Keratinocyte (primary cell): ENCODE measurements at regions not wholly inside any gene's neighbourhood (a gene's known extent, or its start where the extent isn't known, plus 50 kb on each side); places are given as distances from the start of the nearest gene placed in this dataset.

Source experiments
- CTCF ChIP-seq, 3 experiments: IDR thresholded peaks in 1 of 3; conservative IDR thresholded peaks in 1 of 3; optimal IDR thresholded peaks in 1 of 3; 2 replicates in 2 of 3; 3 replicates in 1 of 3; pipeline versions ENCODE3 to v1.5.1; 2011; ENCODE audit warnings: low read length in 3 of 3, mild to moderate bottlenecking in 3 of 3, moderate library complexity in 2 of 3, control low read depth in 1 of 3, inconsistent platforms in 1 of 3; ENCODE audit not compliant: insufficient read depth in 2 of 3; ENCODE audit errors: extremely low read depth in 1 of 3
- EZH2 ChIP-seq: IDR thresholded peaks from one replicate; pipeline ENCODE4 v1.6.1; 2012; ENCODE audit warnings: inconsistent platforms, mild to moderate bottlenecking, low read length, moderate library complexity

- no peak for TF ChIP-seq CTCF (optimal IDR thresholded peaks at IDR 0.05 in 1 of 3, IDR thresholded peaks at IDR 0.05 in 1 of 3, conservative IDR thresholded peaks at IDR 0.05 in 1 of 3; ENCODE audit: extremely low read depth in 1 of 3, insufficient read depth in 2 of 3, low read length in 3 of 3)
- no peak for TF ChIP-seq EZH2
Observed at GRCh38 chr16:82358606-82359221, 188.7 kb upstream of the MPHOSPH6 start.
